A549 (cell line): ENCODE measurements at regions not wholly inside any gene's neighbourhood (a gene's known extent, or its start where the extent isn't known, plus 50 kb on each side); places are given as distances from the start of the nearest gene placed in this dataset.

Source experiments
- ATAC-seq, 2 experiments: fragments of 200-7000 bp in 1 of 2; fragments of >200 bp in 1 of 2; cut with Nextera tagmentation in 1 of 2; cut with Tn5 transposase in 1 of 2; 3 replicates each; pipeline versions ENCODE4 v1.8.0 to v1.9.1; 2018 to 2020; ENCODE audit warnings: mild to moderate bottlenecking in 1 of 2, moderate library complexity in 1 of 2
- CTCF ChIA-PET: fragments of 300-600 bp; sonication (Branson Sonifier 250); formaldehyde crosslinking; extraction: SDS; loops from one replicate; lab custom pipeline; 2021; ENCODE audit warnings: antibody characterized with exemption, inconsistent platforms; lab: Yijun Ruan, JAX
- POLR2A ChIA-PET: fragments of 350-600 bp; formaldehyde crosslinking; extraction: SDS; loops from one replicate; lab custom pipeline; 2021; ENCODE audit warnings: antibody characterized with exemption, inconsistent platforms; lab: Yijun Ruan, JAX
- DNase-seq, 2 experiments: peaks; one replicate each; pipeline versions ENCODE4 v3.0.0 to v3.0.0-alpha.2; 2011 to 2016; ENCODE audit warnings: low read depth in 1 of 2, low spot score in 1 of 2
- FAIRE-seq: peaks from 2 replicates; lab custom pipeline; 2011; peaks lifted over from hg19 to GRCh38; lab: Jason Lieb, UNC
- H3K27ac ChIP-seq, 2 experiments: fragments of >200 bp; sonication (Bioruptor Twin); formaldehyde crosslinking; 3 replicates each; pipeline ENCODE4 v1.5.1; 2016 to 2017
- H3K4me1 ChIP-seq: fragments of >200 bp; sonication (Bioruptor Twin); formaldehyde crosslinking; 3 replicates; pipeline ENCODE4 v1.6.1; 2016
- H3K4me2 ChIP-seq: fragments of >200 bp; sonication (Bioruptor Twin); formaldehyde crosslinking; 3 replicates; pipeline ENCODE4 v1.6.1; 2016
- H3K4me3 ChIP-seq: fragments of >200 bp; sonication (Bioruptor Twin); formaldehyde crosslinking; 3 replicates; pipeline ENCODE4 v1.5.1; 2016
- H3K9me3 ChIP-seq: fragments of >200 bp; sonication (Bioruptor Twin); formaldehyde crosslinking; 3 replicates; pipeline ENCODE4 v1.6.1; 2016
- BHLHE40 ChIP-seq: IDR thresholded peaks from 2 replicates; pipeline ENCODE4 v1.6.1; 2012; ENCODE audit warnings: low read depth, low read length, inconsistent platforms
- CBX2 ChIP-seq: fragments of 200-600 bp; sonication (generic); IDR thresholded peaks from 2 replicates; pipeline ENCODE4 v1.6.1; 2016; ENCODE audit warnings: low read depth, mild to moderate bottlenecking, borderline replicate concordance
- CHD2 ChIP-seq: fragments of 150-350 bp; IDR thresholded peaks from 2 replicates; pipeline ENCODE4 v1.6.1; 2014; ENCODE audit warnings: low read length; ENCODE audit not compliant: partially characterized antibody
- EP300 ChIP-seq, 2 experiments: fragments of >200 bp; sonication (Bioruptor Twin); formaldehyde crosslinking; IDR thresholded peaks; 2 replicates in 1 of 2; 3 replicates in 1 of 2; pipeline ENCODE4 v1.6.1; 2016 to 2017
- ESRRA ChIP-seq: fragments of 150-350 bp; IDR thresholded peaks from 2 replicates; pipeline ENCODE4 v1.6.1; 2014; ENCODE audit warnings: mild to moderate bottlenecking, low read length, borderline replicate concordance
- FOSL2 ChIP-seq, 2 experiments: fragments of 450-650 bp in 1 of 2; fragments of >200 bp in 1 of 2; sonication (Bioruptor Twin) in 1 of 2; formaldehyde crosslinking; IDR thresholded peaks; 2 replicates each; pipeline versions ENCODE4 v1.5.0 to v1.6.1; 2016 to 2020; ENCODE audit warnings: mild to moderate bottlenecking in 1 of 2, moderate library complexity in 1 of 2
- GATA3 ChIP-seq: IDR thresholded peaks from 2 replicates; pipeline ENCODE4 v1.6.1; 2012; ENCODE audit warnings: borderline replicate concordance
- HOXB13 ChIP-seq: fragments of 250-450 bp; sonication (Bioruptor Pico); IDR thresholded peaks from 2 replicates; pipeline ENCODE4 v1.5.0; 2020; ENCODE audit warnings: low read depth, mild to moderate bottlenecking, moderate library complexity
- JUN ChIP-seq, 2 experiments: fragments of >200 bp; sonication (Bioruptor Twin); formaldehyde crosslinking; IDR thresholded peaks; 2 replicates in 1 of 2; 3 replicates in 1 of 2; pipeline ENCODE4 v1.6.1; 2016 to 2017
- JUNB ChIP-seq: fragments of >200 bp; sonication (Bioruptor Twin); formaldehyde crosslinking; IDR thresholded peaks from 2 replicates; pipeline ENCODE4 v1.6.1; 2016
- KDM1A ChIP-seq: fragments of 200-600 bp; sonication (generic); IDR thresholded peaks from 2 replicates; pipeline ENCODE4 v1.6.1; 2016; ENCODE audit warnings: low read depth, mild to moderate bottlenecking
- POLR2A ChIP-seq: IDR thresholded peaks from 2 replicates; pipeline ENCODE4 v1.6.1; 2012; ENCODE audit warnings: mild to moderate bottlenecking, low read length
- POLR2AphosphoS2 ChIP-seq: conservative IDR thresholded peaks from 2 replicates; pipeline ENCODE4 v1.6.1; 2012; ENCODE audit warnings: low read length, improper control_type of control experiment, inconsistent platforms
- RAD21 ChIP-seq, 2 experiments: fragments of >200 bp in 1 of 2; sonication (Bioruptor Twin) in 1 of 2; formaldehyde crosslinking in 1 of 2; IDR thresholded peaks in 1 of 2; conservative IDR thresholded peaks in 1 of 2; 2 replicates in 1 of 2; 3 replicates in 1 of 2; pipeline ENCODE4 v1.6.1; 2012 to 2018; ENCODE audit warnings: inconsistent platforms in 1 of 2
- RARB ChIP-seq: fragments of 250-450 bp; sonication (Bioruptor Pico); IDR thresholded peaks from 2 replicates; pipeline ENCODE4 v1.8.0; 2021; ENCODE audit warnings: mild to moderate bottlenecking, moderate library complexity
- REST ChIP-seq: fragments of 200-600 bp; sonication (generic); IDR thresholded peaks from 2 replicates; pipeline ENCODE4 v1.6.1; 2016; ENCODE audit warnings: antibody characterized with exemption, mild to moderate bottlenecking, moderate library complexity
- RFX5 ChIP-seq: fragments of 450-650 bp; IDR thresholded peaks from 2 replicates; pipeline ENCODE4 v1.7.1; 2014; ENCODE audit warnings: antibody characterized with exemption, mild to moderate bottlenecking, moderate library complexity
- RNF2 ChIP-seq: fragments of 200-600 bp; sonication (generic); IDR thresholded peaks from 2 replicates; pipeline ENCODE4 v1.6.1; 2016; ENCODE audit warnings: low read depth, mild to moderate bottlenecking, antibody characterized with exemption, moderate library complexity, borderline replicate concordance
- SMC3 ChIP-seq: fragments of >200 bp; sonication (Bioruptor Twin); formaldehyde crosslinking; IDR thresholded peaks from 3 replicates; pipeline ENCODE4 v1.6.1; 2018; ENCODE audit warnings: inconsistent platforms
- TP53 ChIP-seq: fragments of 250-450 bp; sonication (Bioruptor Pico); IDR thresholded peaks from 2 replicates; pipeline ENCODE4 v1.5.0; 2021; ENCODE audit warnings: mild to moderate bottlenecking, moderate library complexity
- USF2 ChIP-seq: fragments of 450-650 bp; IDR thresholded peaks from 2 replicates; pipeline ENCODE4 v1.6.1; 2014; ENCODE audit warnings: antibody characterized with exemption
- ZNF302 ChIP-seq: fragments of 250-450 bp; sonication (Bioruptor Pico); IDR thresholded peaks from 2 replicates; pipeline ENCODE4 v1.9.0; 2021; ENCODE audit warnings: inconsistent platforms, mild to moderate bottlenecking, moderate library complexity
- ZSCAN20 ChIP-seq: fragments of 250-450 bp; sonication (Bioruptor Pico); IDR thresholded peaks from 2 replicates; pipeline ENCODE4 v1.8.0; 2022; ENCODE audit warnings: mild to moderate bottlenecking, moderate library complexity
- WGBS: methylation state at CpG from one replicate; pipeline ENCODE4 v1.1.6; 2017; ENCODE audit errors: missing lambda C conversion rate; 5-methylcytosine and 5-hydroxymethylcytosine counted together
- TF ChIP-seq, protein P1 (sequence below): fragments of 150-350 bp; IDR thresholded peaks from 2 replicates; pipeline ENCODE4 v1.6.1; 2014; ENCODE audit warnings: low read depth, mild to moderate bottlenecking, low read length
- TF ChIP-seq, protein P2 (sequence below): fragments of >200 bp; sonication (Bioruptor Twin); formaldehyde crosslinking; IDR thresholded peaks from 2 replicates; pipeline ENCODE4 v1.6.1; 2016

DNA sequence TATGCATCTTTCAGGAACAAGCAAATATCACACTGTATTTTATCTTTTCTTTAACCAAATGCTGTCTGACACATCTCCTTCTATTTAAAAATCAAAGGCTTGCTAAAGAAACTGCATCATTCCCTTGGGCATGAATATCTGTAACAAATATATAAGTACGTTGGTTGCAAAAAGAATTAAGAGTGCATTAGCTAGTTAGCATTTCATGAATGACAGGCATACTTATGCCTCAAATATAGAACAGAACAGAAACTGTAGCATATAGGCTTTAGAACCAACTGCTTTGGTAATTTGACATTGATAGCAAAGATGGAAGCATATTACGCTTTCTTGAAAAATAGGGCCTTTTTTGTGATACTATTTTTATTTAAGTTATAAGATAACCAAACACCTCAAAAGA lies 761.2 kb downstream of the MAT2B start:
- ATAC-seq: no peak
- no peak overlapping the region for H3K4me2 ChIP-seq
- ChIA-PET POLR2A (no interaction called here), CTCF (interaction anchor here (1.0 kb wide), 1 partner anchor 13 kb away, joined by 4 read pairs; no protein-coding TSS in a partner anchor)
- TF ChIP-seq RFX5 (no peak), POLR2AphosphoS2 (no peak), REST (no peak), RAD21 (conservative IDR thresholded peaks at IDR 0.05 in 1 of 2, IDR thresholded peaks at IDR 0.05 in 1 of 2) (no peak), SMC3 (no peak), EP300 (IDR thresholded peaks at IDR 0.05) (no peak), ZNF302 (CRISPR knock-in tag) (no peak), ZSCAN20 (CRISPR knock-in tag) (no peak), RNF2 (no peak), TP53 (CRISPR knock-in tag) (no peak), GATA3 (no peak), USF2 (no peak), CHD2 (no peak), KDM1A (no peak), HOXB13 (CRISPR knock-in tag) (no peak), CBX2 (no peak)
- TF ChIP-seq, protein P1, sequence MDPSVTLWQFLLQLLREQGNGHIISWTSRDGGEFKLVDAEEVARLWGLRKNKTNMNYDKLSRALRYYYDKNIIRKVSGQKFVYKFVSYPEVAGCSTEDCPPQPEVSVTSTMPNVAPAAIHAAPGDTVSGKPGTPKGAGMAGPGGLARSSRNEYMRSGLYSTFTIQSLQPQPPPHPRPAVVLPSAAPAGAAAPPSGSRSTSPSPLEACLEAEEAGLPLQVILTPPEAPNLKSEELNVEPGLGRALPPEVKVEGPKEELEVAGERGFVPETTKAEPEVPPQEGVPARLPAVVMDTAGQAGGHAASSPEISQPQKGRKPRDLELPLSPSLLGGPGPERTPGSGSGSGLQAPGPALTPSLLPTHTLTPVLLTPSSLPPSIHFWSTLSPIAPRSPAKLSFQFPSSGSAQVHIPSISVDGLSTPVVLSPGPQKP: no peak
- no peak for DNase-seq
- WGBS: 18% methylated on average over 2 of the region's 2 CpGs
- H3K4me1 ChIP-seq: no peaks in the 10 kb centered on the region
- FAIRE-seq: no peak
- H3K27ac ChIP-seq: no peak overlapping the region
- H3K4me3 ChIP-seq: no peak overlapping the region
- H3K9me3 ChIP-seq: no peaks in the 10 kb centered on the region

GRCh38 chr5:164277720-164278119 lies 772.3 kb downstream of the MAT2B start:
- Histone ChIP-seq H3K4me1 (no peaks in the 10 kb centered on the region), H3K27ac (no peak overlapping the region), H3K4me2 (no peak overlapping the region), H3K9me3 (no peaks in the 10 kb centered on the region), H3K4me3 (no peak overlapping the region)
- WGBS: 4% methylated on average over 2 of the region's 2 CpGs
- TF ChIP-seq FOSL2 (IDR thresholded peaks at IDR 0.05) (no peak), FOSL2 (CRISPR knock-in tag; IDR thresholded peaks at IDR 0.05) (no peak), POLR2A (no peak), ESRRA (no peak), BHLHE40 (no peak), KDM1A (no peak), JUNB (no peak), ZSCAN20 (CRISPR knock-in tag) (no peak), JUN (IDR thresholded peaks at IDR 0.05) (no peak), RARB (CRISPR knock-in tag) (no peak), TP53 (CRISPR knock-in tag) (no peak)
- TF ChIP-seq, protein P2, sequence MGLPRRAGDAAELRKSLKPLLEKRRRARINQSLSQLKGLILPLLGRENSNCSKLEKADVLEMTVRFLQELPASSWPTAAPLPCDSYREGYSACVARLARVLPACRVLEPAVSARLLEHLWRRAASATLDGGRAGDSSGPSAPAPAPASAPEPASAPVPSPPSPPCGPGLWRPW: no peak
- DNase-seq (no peak), ATAC-seq (no peak), FAIRE-seq (no peak)
- CTCF ChIA-PET: no interaction called here
- POLR2A ChIA-PET: no interaction called here
